GM20000 (cell line): ENCODE measurements at regions not wholly inside any gene's neighbourhood (a gene's known extent, or its start where the extent isn't known, plus 50 kb on each side); places are given as distances from the start of the nearest gene placed in this dataset.
"Not testable (repeated sequence)": the region's sequence is repeated elsewhere in the genome, so short reads cannot be mapped to it uniquely, and the experiment has no call there.

Experiments used
- DNase-seq: peaks from one replicate; pipeline ENCODE4 v3.0.0; 2012; ENCODE audit warnings: low spot score
- TF ChIP-seq, protein P1 (sequence below): IDR thresholded peaks from 2 replicates; pipeline ENCODE4 v1.5.1; 2012; ENCODE audit warnings: mild to moderate bottlenecking, control low read depth; ENCODE audit errors: extremely low read depth, missing control alignments

- no peak for DNase-seq
- TF ChIP-seq, protein P1, sequence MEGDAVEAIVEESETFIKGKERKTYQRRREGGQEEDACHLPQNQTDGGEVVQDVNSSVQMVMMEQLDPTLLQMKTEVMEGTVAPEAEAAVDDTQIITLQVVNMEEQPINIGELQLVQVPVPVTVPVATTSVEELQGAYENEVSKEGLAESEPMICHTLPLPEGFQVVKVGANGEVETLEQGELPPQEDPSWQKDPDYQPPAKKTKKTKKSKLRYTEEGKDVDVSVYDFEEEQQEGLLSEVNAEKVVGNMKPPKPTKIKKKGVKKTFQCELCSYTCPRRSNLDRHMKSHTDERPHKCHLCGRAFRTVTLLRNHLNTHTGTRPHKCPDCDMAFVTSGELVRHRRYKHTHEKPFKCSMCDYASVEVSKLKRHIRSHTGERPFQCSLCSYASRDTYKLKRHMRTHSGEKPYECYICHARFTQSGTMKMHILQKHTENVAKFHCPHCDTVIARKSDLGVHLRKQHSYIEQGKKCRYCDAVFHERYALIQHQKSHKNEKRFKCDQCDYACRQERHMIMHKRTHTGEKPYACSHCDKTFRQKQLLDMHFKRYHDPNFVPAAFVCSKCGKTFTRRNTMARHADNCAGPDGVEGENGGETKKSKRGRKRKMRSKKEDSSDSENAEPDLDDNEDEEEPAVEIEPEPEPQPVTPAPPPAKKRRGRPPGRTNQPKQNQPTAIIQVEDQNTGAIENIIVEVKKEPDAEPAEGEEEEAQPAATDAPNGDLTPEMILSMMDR: no peak
Observed at GRCh38 chr1:193392686-193393085, 206.3 kb upstream of the B3GALT2 start.

DNA sequence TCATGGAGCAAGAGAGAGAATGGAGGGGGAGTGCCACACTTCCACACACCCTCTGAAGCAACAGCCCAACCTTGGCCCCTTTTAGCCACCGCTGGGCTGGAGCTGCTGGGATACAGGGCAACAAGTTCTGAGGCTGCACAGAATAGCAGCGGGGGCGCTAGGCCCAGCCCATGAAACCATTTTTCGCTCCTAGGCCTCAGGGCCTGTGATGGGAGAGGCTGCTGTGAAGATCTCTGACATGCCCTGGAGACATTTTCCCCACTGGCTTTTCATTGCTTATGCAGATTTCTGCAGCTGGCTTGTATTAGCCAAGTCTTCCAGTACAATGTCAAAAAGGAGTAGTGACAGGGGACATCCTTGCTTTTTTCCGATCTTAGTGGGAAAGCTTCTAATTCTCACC, 202.3 kb upstream of the B3GALT2 start:
- TF ChIP-seq, protein P1: no peak
- no peak for DNase-seq

DNA sequence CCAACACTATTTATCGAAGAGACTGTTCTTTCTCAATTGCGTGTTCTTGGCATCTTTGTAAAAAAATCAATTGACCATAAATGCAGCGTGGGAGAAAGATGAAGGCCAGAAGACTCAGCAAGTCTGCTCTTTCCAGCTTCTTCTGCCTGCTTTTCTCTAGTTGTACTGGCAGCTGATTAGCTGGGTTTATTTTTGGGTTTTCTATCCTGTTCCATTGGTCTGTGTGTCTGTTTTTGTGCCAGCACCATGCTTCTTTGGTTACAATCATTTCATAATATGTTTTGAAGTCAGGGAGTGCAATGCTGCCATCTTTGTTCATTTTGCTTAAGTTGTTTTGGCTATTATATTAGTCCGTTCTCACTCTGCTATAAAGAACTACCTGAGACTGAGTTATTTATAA, 201.8 kb upstream of the B3GALT2 start:
- no peak for DNase-seq
- TF ChIP-seq, protein P1: no peak

DNA sequence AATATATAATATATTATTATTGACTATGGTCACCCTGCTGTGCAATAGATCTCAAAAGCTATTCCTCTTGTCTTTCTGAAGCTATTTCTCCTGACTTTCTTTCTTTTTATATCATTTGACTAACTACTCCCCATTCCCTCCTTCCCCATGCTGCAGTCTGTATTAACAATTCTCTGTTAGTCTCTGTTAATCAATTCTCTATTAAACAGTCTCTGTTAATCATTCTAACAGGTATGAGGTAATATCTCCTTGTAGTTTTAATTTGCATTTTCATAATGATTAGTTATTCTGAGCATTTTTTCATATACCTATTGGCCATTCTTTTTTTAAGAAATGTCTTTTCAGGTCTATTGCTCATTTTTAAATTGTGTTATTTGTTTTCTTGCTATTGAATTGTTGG, 201.0 kb upstream of the B3GALT2 start:
- DNase-seq: no peak
- TF ChIP-seq, protein P1: no peak

DNA sequence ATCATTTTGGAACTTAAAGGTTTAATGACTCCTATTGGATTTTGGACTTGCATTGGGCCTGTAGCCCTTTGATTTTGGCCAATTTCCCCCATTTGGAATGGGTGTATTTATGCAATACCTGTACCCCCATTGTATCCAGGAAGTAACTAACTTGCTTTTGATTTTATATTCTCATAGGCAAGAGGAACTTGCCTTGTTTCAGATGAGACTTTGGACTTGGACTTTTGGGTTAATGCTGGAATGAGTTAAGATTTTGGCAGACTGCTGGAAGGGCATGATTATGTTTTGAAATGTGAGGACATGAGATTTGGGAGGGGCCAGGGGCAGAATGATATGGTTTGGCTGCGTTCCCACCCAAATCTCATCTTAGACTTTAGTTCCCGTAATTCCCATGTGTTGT, 192.0 kb upstream of the B3GALT2 start:
- DNase-seq: not testable (repeated sequence)

DNA sequence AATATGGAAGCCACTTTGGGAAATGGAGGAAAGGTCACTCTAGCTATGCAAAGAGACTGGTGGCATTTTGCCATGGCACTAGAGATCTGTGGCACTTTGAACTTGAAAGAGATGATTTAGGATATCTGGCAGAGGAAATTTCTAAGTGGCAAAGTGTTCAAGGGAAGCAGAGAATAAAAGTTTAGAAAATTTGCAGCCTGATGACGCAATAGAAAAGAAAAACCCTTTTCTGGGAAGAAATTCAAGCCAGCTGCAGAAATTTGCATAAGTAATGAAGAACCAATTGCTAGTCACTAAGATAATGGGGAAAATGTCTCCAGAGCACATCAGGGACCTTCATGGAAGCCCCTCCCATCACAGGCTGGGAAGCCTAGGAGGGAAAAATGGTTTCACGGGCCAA, 191.1 kb upstream of the B3GALT2 start:
- TF ChIP-seq, protein P1: no peak
- DNase-seq: no peak

- DNase-seq: no peak
- TF ChIP-seq, protein P1: no peak
Observed at GRCh38 chr1:193372553-193372952, 186.1 kb upstream of the B3GALT2 start.

DNA sequence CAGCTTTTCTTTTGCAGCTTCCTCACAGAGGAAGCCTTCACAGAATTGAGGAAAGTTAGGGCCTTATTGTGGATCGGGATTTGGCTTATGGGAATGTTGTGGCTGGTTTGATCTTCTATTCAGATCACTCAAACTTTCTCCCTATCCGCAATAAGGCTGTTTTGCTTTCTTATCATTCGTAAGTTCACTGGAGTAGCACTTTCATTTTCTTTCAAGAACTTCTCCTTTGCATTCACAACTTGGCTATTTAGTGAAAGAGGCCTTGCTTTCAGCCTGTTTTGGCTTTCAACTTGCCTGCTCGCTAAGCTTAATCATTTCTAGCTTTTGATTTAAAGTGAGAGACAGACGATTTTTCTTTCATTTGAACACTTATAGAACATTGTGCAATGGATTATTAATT, 181.9 kb upstream of the B3GALT2 start:
- no peak for DNase-seq
- TF ChIP-seq, protein P1: no peak
